ENCODE measurements at regions not wholly inside any gene's neighbourhood (a gene's known extent, or its start where the extent isn't known, plus 50 kb on each side); places are given as distances from the start of the nearest gene placed in this dataset.
"Not testable (repeated sequence)": the region's sequence is repeated elsewhere in the genome, so short reads cannot be mapped to it uniquely, and the experiment has no call there.

DNA sequence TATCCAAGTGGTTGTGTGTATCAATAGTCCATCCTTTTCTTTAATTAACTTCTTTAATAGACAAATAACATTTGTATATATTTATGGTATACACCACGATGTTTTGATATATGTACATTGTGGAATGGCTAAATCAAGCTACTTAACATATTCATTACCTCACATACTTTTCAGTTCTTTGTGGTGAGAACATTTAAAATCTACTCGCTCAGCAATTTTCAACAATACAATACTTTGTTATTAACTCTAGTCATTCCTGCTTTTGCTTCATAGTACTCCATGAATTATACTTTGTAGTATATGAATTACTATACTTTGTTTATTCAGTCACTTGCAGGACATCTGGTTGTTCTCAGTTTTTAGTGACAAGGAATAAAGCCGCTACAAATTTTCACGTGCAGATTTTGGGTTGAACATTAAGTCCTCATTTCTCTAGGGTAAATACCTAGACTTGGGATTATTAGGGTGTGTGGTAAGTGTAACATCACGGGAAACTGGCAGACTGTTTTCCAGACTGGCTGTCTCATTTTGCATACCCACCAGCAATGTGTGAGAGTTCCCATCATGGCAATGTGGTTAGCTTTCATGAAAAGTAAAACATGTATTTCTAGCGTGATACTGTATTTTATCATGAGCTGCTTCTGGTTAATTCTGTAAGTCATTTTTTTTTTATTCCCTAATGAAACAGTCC, 354.4 kb upstream of the WWC1 start:
- TF ChIP-seq, protein P1, sequence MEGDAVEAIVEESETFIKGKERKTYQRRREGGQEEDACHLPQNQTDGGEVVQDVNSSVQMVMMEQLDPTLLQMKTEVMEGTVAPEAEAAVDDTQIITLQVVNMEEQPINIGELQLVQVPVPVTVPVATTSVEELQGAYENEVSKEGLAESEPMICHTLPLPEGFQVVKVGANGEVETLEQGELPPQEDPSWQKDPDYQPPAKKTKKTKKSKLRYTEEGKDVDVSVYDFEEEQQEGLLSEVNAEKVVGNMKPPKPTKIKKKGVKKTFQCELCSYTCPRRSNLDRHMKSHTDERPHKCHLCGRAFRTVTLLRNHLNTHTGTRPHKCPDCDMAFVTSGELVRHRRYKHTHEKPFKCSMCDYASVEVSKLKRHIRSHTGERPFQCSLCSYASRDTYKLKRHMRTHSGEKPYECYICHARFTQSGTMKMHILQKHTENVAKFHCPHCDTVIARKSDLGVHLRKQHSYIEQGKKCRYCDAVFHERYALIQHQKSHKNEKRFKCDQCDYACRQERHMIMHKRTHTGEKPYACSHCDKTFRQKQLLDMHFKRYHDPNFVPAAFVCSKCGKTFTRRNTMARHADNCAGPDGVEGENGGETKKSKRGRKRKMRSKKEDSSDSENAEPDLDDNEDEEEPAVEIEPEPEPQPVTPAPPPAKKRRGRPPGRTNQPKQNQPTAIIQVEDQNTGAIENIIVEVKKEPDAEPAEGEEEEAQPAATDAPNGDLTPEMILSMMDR (conservative IDR thresholded peaks at IDR 0.05; ENCODE audit: control insufficient read depth, insufficient read depth, low read depth, low read length): no peak
- no peak overlapping the region for H3K4me3 ChIP-seq (ENCODE audit: control insufficient read depth, low read depth, low read length)
- no peak for DNase-seq (ENCODE audit: low read depth)

DNA sequence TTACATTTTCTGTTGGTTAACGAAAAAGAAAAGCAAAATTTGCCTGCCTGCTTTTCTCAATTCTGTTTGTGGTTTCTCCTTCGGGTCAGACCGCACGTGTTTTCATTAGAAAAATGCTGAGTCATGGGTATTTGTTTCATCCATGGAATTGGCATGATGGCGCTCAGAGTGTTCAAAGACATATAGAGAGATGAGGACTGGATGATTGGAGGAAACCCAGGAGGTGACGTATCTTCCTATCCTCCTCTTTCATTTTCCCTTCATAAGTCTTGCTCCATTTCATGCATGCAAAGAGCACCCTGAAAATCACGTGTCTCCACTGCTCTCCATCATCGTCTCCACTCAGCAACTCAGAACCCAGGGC, 353.8 kb upstream of the WWC1 start:
- peak; percentile 67 for DNase-seq (ENCODE audit: low read depth)
- TF ChIP-seq, protein P1 (conservative IDR thresholded peaks at IDR 0.05; ENCODE audit: control insufficient read depth, insufficient read depth, low read depth, low read length): no peak
- no peak overlapping the region for H3K4me3 ChIP-seq (ENCODE audit: control insufficient read depth, low read depth, low read length)

DNA sequence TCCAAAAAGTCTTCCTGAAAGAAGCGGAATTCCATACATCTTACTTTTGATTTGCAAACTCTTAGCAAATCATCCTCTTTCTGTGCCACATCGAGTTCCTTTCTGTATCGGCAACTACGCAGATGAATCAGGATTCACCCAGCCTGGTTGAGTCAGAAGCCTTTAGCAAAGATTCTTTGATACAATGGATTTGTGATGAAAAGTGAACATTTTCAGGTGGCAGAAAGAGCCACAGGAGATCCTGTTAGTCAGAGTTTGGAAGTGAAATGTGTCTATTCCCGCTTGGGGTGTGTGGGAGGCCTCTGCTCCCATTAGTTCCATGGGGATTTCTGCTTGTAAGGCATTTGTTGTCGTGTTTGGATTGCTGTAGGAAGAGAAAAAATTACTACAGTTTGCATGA, 351.8 kb upstream of the WWC1 start:
- DNase-seq (ENCODE audit: low read depth): peak; percentile 78
- no peak overlapping the region for H3K4me3 ChIP-seq (ENCODE audit: control insufficient read depth, low read depth, low read length)
- TF ChIP-seq, protein P1 (conservative IDR thresholded peaks at IDR 0.05; ENCODE audit: control insufficient read depth, insufficient read depth, low read depth, low read length): no peak

DNA sequence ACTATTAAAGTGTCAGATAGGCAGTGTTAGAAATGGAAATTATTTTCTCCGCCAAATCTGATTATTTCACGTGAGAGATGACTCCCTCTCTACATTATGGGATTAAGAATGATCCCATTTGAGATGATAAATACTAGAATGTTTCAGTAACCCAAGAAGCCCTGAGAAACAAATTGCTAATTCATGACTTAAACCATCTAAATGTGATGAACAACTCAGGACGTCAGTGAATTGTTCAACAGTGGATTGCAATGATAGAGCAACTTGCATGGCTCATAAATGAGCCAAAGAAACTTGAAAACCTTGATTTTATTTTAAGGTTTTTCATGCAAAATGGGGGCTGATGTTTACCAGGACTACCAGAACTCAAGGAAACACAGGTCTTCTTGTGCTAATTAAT, 350.5 kb upstream of the WWC1 start:
- DNase-seq (ENCODE audit: low read depth): peak; percentile 42
- H3K4me3 ChIP-seq (ENCODE audit: control insufficient read depth, low read depth, low read length): no peak overlapping the region
- TF ChIP-seq, protein P1 (conservative IDR thresholded peaks at IDR 0.05; ENCODE audit: control insufficient read depth, insufficient read depth, low read depth, low read length): no peak

DNA sequence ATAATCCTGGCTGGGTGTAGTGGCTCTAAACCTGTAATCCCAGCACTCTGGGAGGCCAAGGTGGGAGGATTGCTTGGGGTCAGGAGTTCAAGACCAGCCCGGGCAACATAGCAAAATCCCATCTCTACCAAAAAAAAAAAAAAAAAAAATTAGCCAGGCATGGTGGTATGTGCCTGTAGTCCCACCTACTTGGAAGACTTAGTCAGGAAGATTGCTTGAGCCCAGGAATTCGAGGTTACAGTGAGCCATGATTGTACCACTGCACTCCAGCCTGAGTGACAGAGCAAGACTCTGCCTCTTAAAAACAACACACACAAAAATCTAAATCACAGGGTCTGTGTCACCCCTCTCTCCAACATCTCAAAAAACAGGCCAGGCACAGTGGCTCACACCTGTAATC, 349.9 kb upstream of the WWC1 start:
- DNase-seq (ENCODE audit: low read depth); H3K4me3 ChIP-seq (ENCODE audit: control insufficient read depth, low read depth, low read length): not testable (repeated sequence)

DNA sequence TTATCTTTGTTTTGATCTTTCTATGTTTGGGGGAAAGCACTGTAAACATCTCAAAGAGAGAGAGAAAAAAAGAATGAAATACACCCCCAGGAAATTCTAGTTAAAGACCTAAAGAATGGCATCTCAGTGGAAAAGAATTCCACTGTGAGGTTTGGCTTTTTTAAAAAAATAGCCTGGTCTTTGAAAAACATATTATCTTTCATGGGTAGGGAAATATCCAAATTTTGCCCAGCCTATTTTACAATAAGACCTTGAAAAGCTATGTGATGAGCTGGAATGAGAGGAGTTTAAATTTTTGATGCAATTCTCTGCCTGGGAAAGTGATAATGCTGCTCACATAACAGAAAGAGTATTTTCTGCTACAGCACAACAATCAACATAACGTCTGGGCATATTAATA, 348.1 kb upstream of the WWC1 start:
- no peak for DNase-seq (ENCODE audit: low read depth)
- TF ChIP-seq, protein P1 (conservative IDR thresholded peaks at IDR 0.05; ENCODE audit: control insufficient read depth, insufficient read depth, low read depth, low read length): no peak
- no peak overlapping the region for H3K4me3 ChIP-seq (ENCODE audit: control insufficient read depth, low read depth, low read length)

DNA sequence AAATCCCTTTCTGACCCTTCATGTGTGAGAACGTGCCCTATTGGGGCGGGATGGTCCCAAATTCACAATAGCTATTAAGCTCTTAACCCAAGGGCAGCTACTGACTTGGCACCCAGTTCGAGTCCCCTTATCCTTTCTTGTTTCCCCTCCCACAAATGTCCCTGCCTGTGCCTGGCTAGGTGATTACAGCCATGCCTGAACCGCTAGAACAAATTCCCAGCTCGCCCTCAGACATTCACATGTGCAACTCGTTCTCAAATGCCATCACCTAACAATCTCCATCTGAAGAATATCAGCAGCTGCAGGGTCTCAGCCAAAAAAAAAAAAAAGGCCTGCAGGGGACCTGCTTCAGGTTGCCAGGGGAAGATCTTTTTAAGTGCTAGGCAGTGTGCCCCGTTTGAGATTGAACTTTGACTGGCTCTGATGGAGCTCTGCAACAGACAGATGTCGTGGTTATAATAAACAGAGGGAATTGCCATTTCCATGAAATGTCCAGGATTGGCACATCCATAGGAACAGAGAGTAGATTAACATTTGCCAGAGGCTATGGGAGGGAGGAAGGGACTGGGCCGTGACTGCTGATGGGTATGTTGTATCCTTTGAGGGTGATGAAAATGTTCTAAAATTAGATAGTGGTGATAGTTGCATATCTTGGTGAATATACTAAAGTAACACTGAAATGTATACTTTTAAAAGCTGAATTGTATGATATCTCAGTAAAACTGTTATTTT, 347.2 kb upstream of the WWC1 start:
- no peak for DNase-seq (ENCODE audit: low read depth)
- no peak overlapping the region for H3K4me3 ChIP-seq (ENCODE audit: control insufficient read depth, low read depth, low read length)
- TF ChIP-seq, protein P1 (conservative IDR thresholded peaks at IDR 0.05; ENCODE audit: control insufficient read depth, insufficient read depth, low read depth, low read length): no peak
